DOHH2 (cell line): ENCODE measurements at regions not wholly inside any gene's neighbourhood (a gene's known extent, or its start where the extent isn't known, plus 50 kb on each side); places are given as distances from the start of the nearest gene placed in this dataset.

Experiments used
- EZH2phosphoT487 ChIP-seq: fragments of 200-600 bp; sonication (generic); IDR thresholded peaks from 2 replicates; pipeline ENCODE4 v1.6.1; 2017; ENCODE audit warnings: borderline replicate concordance, mild to moderate bottlenecking, antibody characterized with exemption, low read length, moderate library complexity, mixed read lengths
- TF ChIP-seq, protein P1 (sequence below): fragments of 200-600 bp; sonication (generic); IDR thresholded peaks from one replicate; pipeline ENCODE4 v1.5.1; 2014; ENCODE audit warnings: antibody characterized with exemption, mild to moderate bottlenecking, low read depth, low read length; ENCODE audit not compliant: poor library complexity, severe bottlenecking

DNA sequence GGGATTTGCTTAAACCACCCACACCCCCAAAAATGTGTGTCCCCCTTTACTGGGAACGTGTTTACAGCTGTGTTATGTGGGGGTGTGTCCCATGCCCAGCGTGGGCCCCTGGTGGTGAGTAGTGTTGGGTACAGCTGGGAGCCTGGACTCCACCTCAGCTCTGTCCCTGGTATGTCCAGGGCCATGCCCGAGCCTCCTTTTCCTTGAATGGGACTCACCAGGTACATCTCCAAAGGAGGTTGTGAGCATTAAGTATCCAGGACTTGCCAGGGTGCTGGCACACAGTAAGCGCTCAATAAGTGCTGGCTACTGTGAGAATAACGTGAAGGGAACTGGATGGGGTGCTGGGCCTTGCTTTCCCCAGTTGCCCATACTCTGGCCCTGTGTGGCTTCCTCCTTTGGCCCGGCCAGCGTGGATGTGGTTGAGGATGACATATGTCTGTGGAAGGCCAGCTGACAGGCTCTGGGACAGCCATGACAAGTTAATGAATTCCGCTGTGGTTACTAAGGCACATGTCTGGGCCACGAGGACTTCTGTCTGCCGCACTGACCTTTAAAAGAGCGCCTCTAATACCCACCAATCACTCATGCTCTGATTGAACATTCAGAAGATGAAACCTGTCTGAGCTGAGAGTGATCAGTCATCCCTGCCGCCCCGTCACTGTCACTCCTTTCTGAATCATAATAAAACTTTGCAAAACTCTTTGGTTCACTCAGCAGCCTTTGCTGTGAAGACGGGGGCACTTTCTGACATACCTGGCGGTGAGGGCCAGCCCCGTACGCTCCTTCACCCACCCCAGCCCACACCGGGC lies 74.7 kb downstream of the DIO3 start:
- TF ChIP-seq, protein P1, sequence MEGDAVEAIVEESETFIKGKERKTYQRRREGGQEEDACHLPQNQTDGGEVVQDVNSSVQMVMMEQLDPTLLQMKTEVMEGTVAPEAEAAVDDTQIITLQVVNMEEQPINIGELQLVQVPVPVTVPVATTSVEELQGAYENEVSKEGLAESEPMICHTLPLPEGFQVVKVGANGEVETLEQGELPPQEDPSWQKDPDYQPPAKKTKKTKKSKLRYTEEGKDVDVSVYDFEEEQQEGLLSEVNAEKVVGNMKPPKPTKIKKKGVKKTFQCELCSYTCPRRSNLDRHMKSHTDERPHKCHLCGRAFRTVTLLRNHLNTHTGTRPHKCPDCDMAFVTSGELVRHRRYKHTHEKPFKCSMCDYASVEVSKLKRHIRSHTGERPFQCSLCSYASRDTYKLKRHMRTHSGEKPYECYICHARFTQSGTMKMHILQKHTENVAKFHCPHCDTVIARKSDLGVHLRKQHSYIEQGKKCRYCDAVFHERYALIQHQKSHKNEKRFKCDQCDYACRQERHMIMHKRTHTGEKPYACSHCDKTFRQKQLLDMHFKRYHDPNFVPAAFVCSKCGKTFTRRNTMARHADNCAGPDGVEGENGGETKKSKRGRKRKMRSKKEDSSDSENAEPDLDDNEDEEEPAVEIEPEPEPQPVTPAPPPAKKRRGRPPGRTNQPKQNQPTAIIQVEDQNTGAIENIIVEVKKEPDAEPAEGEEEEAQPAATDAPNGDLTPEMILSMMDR = no peak
- no peak for TF ChIP-seq EZH2phosphoT487
